ENCODE measurements at regions not wholly inside any gene's neighbourhood (a gene's known extent, or its start where the extent isn't known, plus 50 kb on each side); places are given as distances from the start of the nearest gene placed in this dataset.

- Histone ChIP-seq H3K4me1 (ENCODE audit: insufficient read depth, low read length, severe bottlenecking) (no peaks in the 10 kb centered on the region), H3K36me3 (ENCODE audit: insufficient read depth, low read length) (no peaks in the 10 kb centered on the region), H3K4me3 (ENCODE audit: low read depth, low read length, poor library complexity, severe bottlenecking) (no peak overlapping the region), H3K79me2 (ENCODE audit: insufficient read depth, low read length) (no peaks in the 10 kb centered on the region), H3K9me2 (ENCODE audit: low read depth, low read length) (no peaks in the 10 kb centered on the region), H3K9ac (ENCODE audit: low read length) (no peak overlapping the region), H3K4me2 (ENCODE audit: low read length) (no peak overlapping the region), H3K9me3 (ENCODE audit: low read length) (peaks cover 5% of the 10 kb centered on the region; the same call in 1 of the 2 replicates), H3K27me3 (ENCODE audit: insufficient read depth, low read length) (no peaks in the 10 kb centered on the region; the same call in 1 of the 2 replicates), H3F3A (ENCODE audit: insufficient read depth, low read length) (no peaks in the 10 kb centered on the region), H4K20me1 (ENCODE audit: insufficient read depth, low read length) (no peaks in the 10 kb centered on the region), H3K27ac (ENCODE audit: low read depth, low read length, poor library complexity, severe bottlenecking) (no peak overlapping the region), H2AFZ (ENCODE audit: low read length) (no peak overlapping the region)
- TF ChIP-seq EZH2 (IDR thresholded peaks at IDR 0.05; ENCODE audit: borderline replicate concordance, low read length) = no peak
- no peak for TF ChIP-seq CTCF (IDR thresholded peaks at IDR 0.05; ENCODE audit: low read length)
Measured at GRCh38 chr20:58048096-58048702, 180.3 kb downstream of the ANKRD60 start.

- H4K20me1 ChIP-seq (ENCODE audit: insufficient read depth, low read length) = no peaks in the 10 kb centered on the region
- no peaks in the 10 kb centered on the region for H3K79me2 ChIP-seq (ENCODE audit: insufficient read depth, low read length)
- no peaks in the 10 kb centered on the region for H3K9me3 ChIP-seq (ENCODE audit: low read length)
- no peaks in the 10 kb centered on the region for H3K4me1 ChIP-seq (ENCODE audit: insufficient read depth, low read length, severe bottlenecking)
- no peaks in the 10 kb centered on the region for H3K36me3 ChIP-seq (ENCODE audit: insufficient read depth, low read length)
- no peaks in the 10 kb centered on the region for H3K9me2 ChIP-seq (ENCODE audit: low read depth, low read length)
- no peaks in the 10 kb centered on the region; the same call in 1 of the 2 replicates for H3K27me3 ChIP-seq (ENCODE audit: insufficient read depth, low read length)
- no peak overlapping the region for H3K9ac ChIP-seq (ENCODE audit: low read length)
- no peaks in the 10 kb centered on the region for H3F3A ChIP-seq (ENCODE audit: insufficient read depth, low read length)
- H3K4me3 ChIP-seq (ENCODE audit: low read depth, low read length, poor library complexity, severe bottlenecking) = no peak overlapping the region
- TF ChIP-seq CTCF (IDR thresholded peaks at IDR 0.05; ENCODE audit: low read length) = no peak
- no peak for TF ChIP-seq EZH2 (IDR thresholded peaks at IDR 0.05; ENCODE audit: borderline replicate concordance, low read length)
- H3K27ac ChIP-seq (ENCODE audit: low read depth, low read length, poor library complexity, severe bottlenecking) = no peak overlapping the region
- no peak overlapping the region for H2AFZ ChIP-seq (ENCODE audit: low read length)
- no peak overlapping the region for H3K4me2 ChIP-seq (ENCODE audit: low read length)
Measured at GRCh38 chr20:58046311-58046710, 182.1 kb downstream of the ANKRD60 start.

- no peak overlapping the region for H3K4me3 ChIP-seq (ENCODE audit: low read depth, low read length, poor library complexity, severe bottlenecking)
- no peak overlapping the region for H2AFZ ChIP-seq (ENCODE audit: low read length)
- H3K4me1 ChIP-seq (ENCODE audit: insufficient read depth, low read length, severe bottlenecking) = no peaks in the 10 kb centered on the region
- H3K4me2 ChIP-seq (ENCODE audit: low read length) = no peak overlapping the region
- no peaks in the 10 kb centered on the region; the same call in 1 of the 2 replicates for H3K27me3 ChIP-seq (ENCODE audit: insufficient read depth, low read length)
- no peak for TF ChIP-seq EZH2 (IDR thresholded peaks at IDR 0.05; ENCODE audit: borderline replicate concordance, low read length)
- TF ChIP-seq CTCF (IDR thresholded peaks at IDR 0.05; ENCODE audit: low read length) = no peak
- H4K20me1 ChIP-seq (ENCODE audit: insufficient read depth, low read length) = no peaks in the 10 kb centered on the region
- no peaks in the 10 kb centered on the region for H3F3A ChIP-seq (ENCODE audit: insufficient read depth, low read length)
- no peaks in the 10 kb centered on the region for H3K36me3 ChIP-seq (ENCODE audit: insufficient read depth, low read length)
- no peaks in the 10 kb centered on the region for H3K9me2 ChIP-seq (ENCODE audit: low read depth, low read length)
- no peaks in the 10 kb centered on the region for H3K79me2 ChIP-seq (ENCODE audit: insufficient read depth, low read length)
- no peak overlapping the region for H3K9ac ChIP-seq (ENCODE audit: low read length)
- H3K9me3 ChIP-seq (ENCODE audit: low read length) = no peaks in the 10 kb centered on the region
- H3K27ac ChIP-seq (ENCODE audit: low read depth, low read length, poor library complexity, severe bottlenecking) = no peak overlapping the region
Measured at GRCh38 chr20:58045579-58045978, 182.9 kb downstream of the ANKRD60 start.

All from OCI-LY1 (cell line).